Activated CD8-positive, alpha-beta T cell treated with anti-CD3 and anti-CD28 coated beads for 36 hours (primary cell): ENCODE measurements at regions not wholly inside any gene's neighbourhood (a gene's known extent, or its start where the extent isn't known, plus 50 kb on each side); places are given as distances from the start of the nearest gene placed in this dataset.

Experiments
- ATAC-seq: fragments of 200-7000 bp; cut with Tn5 transposase; one replicate; pipeline ENCODE4 v1.10.0; 2021; ENCODE audit warnings: mild to moderate bottlenecking, moderate library complexity
- CTCF ChIA-PET: fragments of 350-600 bp; sonication (Branson Sonifier 250); formaldehyde crosslinking; loops from one replicate; lab custom pipeline; 2021; ENCODE audit warnings: antibody characterized with exemption; lab: Charles Lee
- POLR2A ChIA-PET: fragments of 350-600 bp; sonication (Branson Sonifier 250); formaldehyde crosslinking; loops from one replicate; lab custom pipeline; 2021; ENCODE audit warnings: antibody characterized with exemption; lab: Charles Lee
- DNase-seq: peaks from one replicate; pipeline ENCODE4 v3.0.0-alpha.2; 2020
- H3K27ac Mint-ChIP-seq: one replicate; pipeline ENCODE4 v1.8.0; 2021; ENCODE audit warnings: mild to moderate bottlenecking, mixed read lengths
- H3K27me3 Mint-ChIP-seq: one replicate; pipeline ENCODE4 v1.8.0; 2021; ENCODE audit warnings: mixed read lengths
- H3K36me3 Mint-ChIP-seq: one replicate; pipeline ENCODE4 v1.8.0; 2021; ENCODE audit warnings: low read depth, mixed read lengths
- H3K4me1 Mint-ChIP-seq: one replicate; pipeline ENCODE4 v1.8.0; 2021; ENCODE audit warnings: low read depth, mixed read lengths
- H3K4me3 Mint-ChIP-seq: one replicate; pipeline ENCODE4 v1.8.0; 2021; ENCODE audit warnings: mild to moderate bottlenecking, moderate library complexity, mixed read lengths
- H3K9me3 Mint-ChIP-seq: one replicate; pipeline ENCODE4 v1.8.0; 2021; ENCODE audit warnings: mixed read lengths
- CTCF ChIP-seq: fragments of 200-600 bp; IDR thresholded peaks from one replicate; pipeline ENCODE4 v1.8.0; 2022; ENCODE audit warnings: antibody characterized with exemption, mild to moderate bottlenecking
- intact Hi-C: fragments of 100-400 bp; cut with micrococcal nuclease; formaldehyde crosslinking; loops from one replicate; pipeline ENCODE4 v1.10.0; 2022

GRCh38 chr10:129031844-129032150, 435.2 kb upstream of the MGMT start:
- CTCF ChIA-PET = interaction anchor here (0.6 to 3.3 kb wide), 11 partner anchors 11 to 939 kb away, joined by 3 to 33 read pairs (median 4); no protein-coding TSS in a partner anchor
- no peak overlapping the region for H3K4me3 Mint-ChIP-seq
- ATAC-seq = no peak
- intact Hi-C loops = loop anchor here (2.0 kb wide), 1 partner anchor 301 kb away; no protein-coding TSS in a partner anchor
- H3K9me3 Mint-ChIP-seq = no peaks in the 10 kb centered on the region
- no peaks in the 10 kb centered on the region for H3K36me3 Mint-ChIP-seq
- TF ChIP-seq CTCF = no peak
- peaks cover 13% of the 10 kb centered on the region for H3K27me3 Mint-ChIP-seq
- POLR2A ChIA-PET = no interaction called here
- DNase-seq = no peak
- H3K27ac Mint-ChIP-seq = no peak overlapping the region
- H3K4me1 Mint-ChIP-seq = peaks cover 23% of the 10 kb centered on the region

- DNase-seq (no peak), ATAC-seq (no peak)
- no peak overlapping the region for H3K4me3 Mint-ChIP-seq
- intact Hi-C loops = no loop called here
- peaks cover 13% of the 10 kb centered on the region for H3K27me3 Mint-ChIP-seq
- no peaks in the 10 kb centered on the region for H3K9me3 Mint-ChIP-seq
- H3K27ac Mint-ChIP-seq = no peak overlapping the region
- ChIA-PET POLR2A (no interaction called here), CTCF (interaction anchor here (1.3 to 3.3 kb wide), 6 partner anchors 13 to 845 kb away, joined by 3 to 33 read pairs (median 6); no protein-coding TSS in a partner anchor)
- no peaks in the 10 kb centered on the region for H3K36me3 Mint-ChIP-seq
- TF ChIP-seq CTCF = no peak
- H3K4me1 Mint-ChIP-seq = peaks cover 28% of the 10 kb centered on the region
Observed at GRCh38 chr10:129032372-129033313, 434.4 kb upstream of the MGMT start.

- Mint-ChIP-seq H3K4me3 (no peak overlapping the region), H3K9me3 (no peaks in the 10 kb centered on the region), H3K36me3 (no peaks in the 10 kb centered on the region), H3K27ac (no peak overlapping the region), H3K27me3 (peaks cover 14% of the 10 kb centered on the region), H3K4me1 (peaks cover 28% of the 10 kb centered on the region)
- ChIA-PET CTCF (interaction anchor here (3.1 kb wide), 1 partner anchor 300 kb away, joined by 17 read pairs; no protein-coding TSS in a partner anchor), POLR2A (no interaction called here)
- intact Hi-C loops = no loop called here
- DNase-seq (no peak), ATAC-seq (no peak)
- TF ChIP-seq CTCF = no peak
Observed at GRCh38 chr10:129033340-129033739, 433.7 kb upstream of the MGMT start.

- intact Hi-C loops = no loop called here
- Mint-ChIP-seq H3K27me3 (peaks cover 17% of the 10 kb centered on the region), H3K4me3 (no peak overlapping the region), H3K9me3 (no peaks in the 10 kb centered on the region), H3K27ac (no peak overlapping the region), H3K36me3 (no peaks in the 10 kb centered on the region), H3K4me1 (peaks cover 33% of the 10 kb centered on the region)
- TF ChIP-seq CTCF = no peak
- POLR2A ChIA-PET = no interaction called here
- CTCF ChIA-PET = interaction anchor here (1.6 to 3.1 kb wide), 2 partner anchors 296 to 299 kb away, joined by 3 to 17 read pairs; no protein-coding TSS in a partner anchor
- no peak for ATAC-seq
- no peak for DNase-seq
Observed at GRCh38 chr10:129033790-129034272, 433.2 kb upstream of the MGMT start.
